ENCODE measurements at regions not wholly inside any gene's neighbourhood (a gene's known extent, or its start where the extent isn't known, plus 50 kb on each side); places are given as distances from the start of the nearest gene placed in this dataset.

GRCh38 chr18:2002151-2002550 is 569.2 kb downstream of the METTL4 start:
- TF ChIP-seq POLR2A (IDR thresholded peaks at IDR 0.05) = no peak
- TF ChIP-seq, protein P1, sequence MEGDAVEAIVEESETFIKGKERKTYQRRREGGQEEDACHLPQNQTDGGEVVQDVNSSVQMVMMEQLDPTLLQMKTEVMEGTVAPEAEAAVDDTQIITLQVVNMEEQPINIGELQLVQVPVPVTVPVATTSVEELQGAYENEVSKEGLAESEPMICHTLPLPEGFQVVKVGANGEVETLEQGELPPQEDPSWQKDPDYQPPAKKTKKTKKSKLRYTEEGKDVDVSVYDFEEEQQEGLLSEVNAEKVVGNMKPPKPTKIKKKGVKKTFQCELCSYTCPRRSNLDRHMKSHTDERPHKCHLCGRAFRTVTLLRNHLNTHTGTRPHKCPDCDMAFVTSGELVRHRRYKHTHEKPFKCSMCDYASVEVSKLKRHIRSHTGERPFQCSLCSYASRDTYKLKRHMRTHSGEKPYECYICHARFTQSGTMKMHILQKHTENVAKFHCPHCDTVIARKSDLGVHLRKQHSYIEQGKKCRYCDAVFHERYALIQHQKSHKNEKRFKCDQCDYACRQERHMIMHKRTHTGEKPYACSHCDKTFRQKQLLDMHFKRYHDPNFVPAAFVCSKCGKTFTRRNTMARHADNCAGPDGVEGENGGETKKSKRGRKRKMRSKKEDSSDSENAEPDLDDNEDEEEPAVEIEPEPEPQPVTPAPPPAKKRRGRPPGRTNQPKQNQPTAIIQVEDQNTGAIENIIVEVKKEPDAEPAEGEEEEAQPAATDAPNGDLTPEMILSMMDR (IDR thresholded peaks at IDR 0.05) = no peak

All from stomach (tissue), 4 donors.